Activated CD4-positive, alpha-beta T cell treated with anti-CD3 and anti-CD28 coated beads, Interleukin-2, amount 10 ng/mL, durations not matched to agents 24 days and 14 days (primary cell): ENCODE measurements at regions not wholly inside any gene's neighbourhood (a gene's known extent, or its start where the extent isn't known, plus 50 kb on each side); places are given as distances from the start of the nearest gene placed in this dataset.
"Not testable (repeated sequence)": the region's sequence is repeated elsewhere in the genome, so short reads cannot be mapped to it uniquely, and the experiment has no call there.

ENCODE experiments used
- DNase-seq: peaks from one replicate; pipeline ENCODE4 v3.0.0; 2022
- H3K27ac Mint-ChIP-seq: one replicate; pipeline ENCODE4 v1.8.0; 2022; ENCODE audit warnings: mild to moderate bottlenecking, mixed read lengths
- H3K27me3 Mint-ChIP-seq: one replicate; pipeline ENCODE4 v1.8.0; 2022; ENCODE audit warnings: mixed read lengths
- H3K36me3 Mint-ChIP-seq: one replicate; pipeline ENCODE4 v1.8.0; 2022; ENCODE audit warnings: low read depth, mild to moderate bottlenecking, mixed read lengths
- H3K4me1 Mint-ChIP-seq: one replicate; pipeline ENCODE4 v1.8.0; 2021; ENCODE audit warnings: mixed read lengths
- H3K4me3 Mint-ChIP-seq: one replicate; pipeline ENCODE4 v1.8.0; 2022; ENCODE audit warnings: mild to moderate bottlenecking, moderate library complexity, mixed read lengths
- H3K9me3 Mint-ChIP-seq: one replicate; pipeline ENCODE4 v1.8.0; 2021; ENCODE audit warnings: mixed read lengths
- intact Hi-C: fragments of 100-400 bp; cut with micrococcal nuclease; formaldehyde crosslinking; loops from one replicate; pipeline ENCODE4 v1.15.1; 2023

DNA sequence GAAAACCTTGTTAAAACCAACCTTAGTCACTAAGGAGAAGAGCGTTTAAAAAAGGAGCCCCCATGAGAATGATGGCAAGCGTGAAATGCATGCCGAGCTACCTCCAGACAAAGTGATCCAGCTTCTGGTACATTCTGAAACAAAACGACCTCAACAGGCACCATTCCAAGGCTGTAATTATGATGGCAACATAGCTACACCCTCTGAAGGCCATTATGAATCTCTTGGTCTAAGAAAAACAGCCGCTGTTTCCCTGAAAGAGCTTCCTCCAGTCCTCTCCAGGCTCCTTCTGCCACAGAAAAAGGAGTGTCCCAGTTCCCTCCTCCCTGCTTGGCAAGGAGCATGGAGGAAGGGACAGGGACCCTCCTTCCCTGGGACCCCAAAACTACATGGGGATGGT lies 50.0 kb upstream of the ABLIM1 start:
- Mint-ChIP-seq H3K27ac (no peak overlapping the region), H3K36me3 (no peaks in the 10 kb centered on the region), H3K27me3 (peaks cover 30% of the 10 kb centered on the region), H3K9me3 (no peaks in the 10 kb centered on the region), H3K4me1 (no peaks in the 10 kb centered on the region), H3K4me3 (no peak overlapping the region)
- no peak for DNase-seq
- intact Hi-C loops = no loop called here

- DNase-seq = no peak
- Mint-ChIP-seq H3K36me3 (no peaks in the 10 kb centered on the region), H3K4me1 (no peaks in the 10 kb centered on the region), H3K27ac (no peak overlapping the region), H3K9me3 (no peaks in the 10 kb centered on the region), H3K4me3 (no peak overlapping the region), H3K27me3 (peaks cover 29% of the 10 kb centered on the region)
- intact Hi-C loops = no loop called here
Observed at GRCh38 chr10:114708717-114709335, 50.8 kb upstream of the ABLIM1 start.

- Mint-ChIP-seq H3K9me3 (no peaks in the 10 kb centered on the region), H3K4me1 (no peaks in the 10 kb centered on the region), H3K36me3 (no peaks in the 10 kb centered on the region), H3K27me3 (peaks cover 34% of the 10 kb centered on the region), H3K4me3 (no peak overlapping the region), H3K27ac (no peak overlapping the region)
- intact Hi-C loops = no loop called here
- no peak for DNase-seq
Observed at GRCh38 chr10:114709984-114710383, 51.9 kb upstream of the ABLIM1 start.

DNA sequence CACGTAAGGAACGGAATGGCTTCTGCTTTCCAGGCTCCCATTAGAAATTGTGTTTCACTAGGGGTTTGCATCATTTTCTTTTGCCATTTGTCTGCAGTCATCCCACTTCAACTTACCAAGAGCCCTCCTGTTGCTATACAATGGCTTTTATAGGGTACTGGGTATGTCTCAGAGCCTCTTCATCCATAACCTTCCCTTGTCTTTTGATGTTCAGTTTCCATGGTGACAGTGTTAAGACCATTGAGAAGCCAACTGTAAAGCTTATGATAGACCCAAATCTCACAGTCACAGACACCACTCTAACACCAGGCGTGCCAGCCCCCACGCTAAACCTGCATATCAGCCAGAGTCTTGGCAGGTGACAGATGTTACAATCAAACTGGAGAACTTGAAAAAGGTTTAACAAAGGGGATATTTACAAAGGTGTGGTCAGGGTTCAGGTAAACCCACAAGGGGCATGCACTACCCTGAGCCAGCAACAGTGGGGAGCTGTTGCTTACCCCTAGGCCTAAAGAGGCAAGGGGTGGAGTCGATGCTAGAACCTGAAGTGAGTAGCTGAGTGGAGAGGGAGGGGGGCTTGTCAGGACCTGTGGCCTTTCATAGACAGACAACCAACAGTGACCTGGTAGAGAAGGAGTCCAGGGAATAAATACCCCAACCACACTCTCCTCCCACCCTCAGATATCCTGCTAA lies 53.2 kb upstream of the ABLIM1 start:
- intact Hi-C loops = no loop called here
- Mint-ChIP-seq H3K4me1 (no peaks in the 10 kb centered on the region), H3K4me3 (no peak overlapping the region), H3K27me3 (peaks cover 37% of the 10 kb centered on the region), H3K27ac (no peak overlapping the region), H3K9me3 (no peaks in the 10 kb centered on the region), H3K36me3 (no peaks in the 10 kb centered on the region)
- DNase-seq = no peak

GRCh38 chr10:114711869-114712250 lies 53.8 kb upstream of the ABLIM1 start:
- Mint-ChIP-seq H3K4me1 (no peaks in the 10 kb centered on the region), H3K27me3 (peaks cover 38% of the 10 kb centered on the region), H3K27ac (no peak overlapping the region), H3K36me3 (no peaks in the 10 kb centered on the region), H3K9me3 (no peaks in the 10 kb centered on the region), H3K4me3 (no peak overlapping the region)
- intact Hi-C loops = no loop called here
- no peak for DNase-seq

DNA sequence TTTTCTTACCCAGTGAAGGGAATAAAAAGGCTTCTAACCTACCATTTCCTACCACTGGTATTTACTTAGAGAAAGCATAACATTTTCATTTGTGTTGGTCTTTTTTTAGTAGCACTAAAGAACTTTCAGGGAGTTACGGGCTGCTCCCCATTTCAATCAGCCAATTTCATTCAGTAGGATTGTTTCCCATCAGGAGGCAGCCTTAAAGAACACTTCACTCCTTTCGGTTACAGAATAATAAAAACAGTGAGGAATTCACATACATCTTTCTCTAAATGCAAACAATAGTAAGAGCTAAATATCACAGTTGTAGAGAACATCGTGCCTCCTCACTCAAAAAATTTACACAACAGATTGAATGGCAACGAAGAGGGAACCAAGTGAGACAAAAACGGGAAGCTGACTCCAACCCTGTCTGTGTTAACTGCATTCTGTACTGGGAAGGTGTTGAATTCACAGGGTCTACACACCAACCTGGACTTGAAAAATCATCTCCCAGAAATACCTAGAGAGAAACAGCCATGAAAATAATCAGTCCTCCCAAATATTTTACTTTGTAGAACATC lies 55.5 kb upstream of the ABLIM1 start:
- no peaks in the 10 kb centered on the region for H3K4me1 Mint-ChIP-seq
- no peaks in the 10 kb centered on the region for H3K9me3 Mint-ChIP-seq
- H3K36me3 Mint-ChIP-seq = no peaks in the 10 kb centered on the region
- peaks cover 44% of the 10 kb centered on the region for H3K27me3 Mint-ChIP-seq
- H3K27ac Mint-ChIP-seq = no peak overlapping the region
- intact Hi-C loops = no loop called here
- no peak overlapping the region for H3K4me3 Mint-ChIP-seq
- no peak for DNase-seq

- intact Hi-C loops = no loop called here
- Mint-ChIP-seq H3K4me3 (no peak overlapping the region), H3K36me3 (no peaks in the 10 kb centered on the region), H3K4me1 (no peaks in the 10 kb centered on the region), H3K9me3 (no peaks in the 10 kb centered on the region), H3K27ac (no peak overlapping the region), H3K27me3 (peaks cover 44% of the 10 kb centered on the region)
- no peak for DNase-seq
Observed at GRCh38 chr10:114714281-114714741, 56.2 kb upstream of the ABLIM1 start.

- DNase-seq = no peak
- H3K9me3 Mint-ChIP-seq = no peaks in the 10 kb centered on the region
- H3K27me3 Mint-ChIP-seq = peaks cover 45% of the 10 kb centered on the region
- H3K36me3 Mint-ChIP-seq = no peaks in the 10 kb centered on the region
- intact Hi-C loops = no loop called here
- no peak overlapping the region for H3K27ac Mint-ChIP-seq
- no peak overlapping the region for H3K4me3 Mint-ChIP-seq
- H3K4me1 Mint-ChIP-seq = no peaks in the 10 kb centered on the region
Observed at GRCh38 chr10:114715171-114715670, 57.1 kb upstream of the ABLIM1 start.

DNA sequence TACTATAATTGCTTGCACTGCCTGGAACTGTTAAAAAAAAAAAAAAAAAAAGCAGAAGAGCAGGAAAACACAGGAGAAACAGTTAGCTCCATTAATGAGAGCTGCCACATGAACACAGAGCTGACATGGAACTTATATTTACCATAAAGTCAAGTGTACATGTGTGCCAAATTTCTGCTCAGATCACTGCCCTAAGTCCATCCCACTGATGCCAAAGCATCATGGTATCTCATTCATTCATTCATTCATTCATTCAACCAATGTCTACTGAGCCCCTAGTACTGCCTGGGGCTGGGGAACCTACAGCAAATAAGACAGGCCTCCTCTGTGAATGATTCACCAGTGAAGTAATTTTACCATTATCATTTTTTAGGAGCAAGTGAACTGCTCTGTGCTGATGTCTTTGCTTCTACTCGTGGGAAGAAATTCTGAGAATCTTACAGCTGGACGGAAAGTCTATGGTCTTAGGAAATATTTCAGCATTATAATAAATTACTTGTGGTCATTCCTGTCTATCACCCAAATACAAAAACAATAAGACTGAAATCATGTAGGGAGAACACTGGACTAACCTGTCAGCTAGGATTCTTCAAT lies 58.8 kb upstream of the ABLIM1 start:
- no peaks in the 10 kb centered on the region for H3K9me3 Mint-ChIP-seq
- H3K36me3 Mint-ChIP-seq = no peaks in the 10 kb centered on the region
- no peak for DNase-seq
- H3K27ac Mint-ChIP-seq = no peak overlapping the region
- peaks cover 48% of the 10 kb centered on the region for H3K27me3 Mint-ChIP-seq
- no peak overlapping the region for H3K4me3 Mint-ChIP-seq
- intact Hi-C loops = no loop called here
- H3K4me1 Mint-ChIP-seq = no peaks in the 10 kb centered on the region

- H3K27me3 Mint-ChIP-seq = peaks cover 47% of the 10 kb centered on the region
- H3K9me3 Mint-ChIP-seq, H3K27ac Mint-ChIP-seq, H3K36me3 Mint-ChIP-seq, intact Hi-C loops, DNase-seq, H3K4me1 Mint-ChIP-seq, H3K4me3 Mint-ChIP-seq: not testable (repeated sequence)
Observed at GRCh38 chr10:114717881-114718280, 59.8 kb upstream of the ABLIM1 start.

DNA sequence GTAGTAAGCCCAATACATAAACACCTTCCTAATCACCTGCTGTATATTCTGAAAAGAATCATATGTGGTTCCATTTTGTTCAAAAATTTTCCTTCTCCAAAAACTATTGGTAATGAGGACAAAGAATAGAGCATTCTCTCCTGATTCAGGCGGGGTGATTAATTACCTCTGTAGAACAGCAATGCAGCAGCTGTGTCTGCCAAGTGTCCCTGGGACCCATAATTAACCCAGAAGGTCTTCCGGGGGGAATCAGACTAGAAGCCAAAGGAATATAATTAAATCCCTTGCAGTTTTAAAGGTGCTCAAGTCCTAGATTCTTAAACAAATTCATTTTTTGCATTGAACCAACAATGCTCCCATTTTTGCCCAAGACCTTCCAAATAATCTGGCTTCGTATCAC lies 60.3 kb upstream of the ABLIM1 start:
- Mint-ChIP-seq H3K4me3 (no peak overlapping the region), H3K27me3 (peaks cover 43% of the 10 kb centered on the region), H3K9me3 (no peaks in the 10 kb centered on the region), H3K4me1 (no peaks in the 10 kb centered on the region), H3K27ac (no peak overlapping the region), H3K36me3 (no peaks in the 10 kb centered on the region)
- intact Hi-C loops = no loop called here
- DNase-seq = no peak

DNA sequence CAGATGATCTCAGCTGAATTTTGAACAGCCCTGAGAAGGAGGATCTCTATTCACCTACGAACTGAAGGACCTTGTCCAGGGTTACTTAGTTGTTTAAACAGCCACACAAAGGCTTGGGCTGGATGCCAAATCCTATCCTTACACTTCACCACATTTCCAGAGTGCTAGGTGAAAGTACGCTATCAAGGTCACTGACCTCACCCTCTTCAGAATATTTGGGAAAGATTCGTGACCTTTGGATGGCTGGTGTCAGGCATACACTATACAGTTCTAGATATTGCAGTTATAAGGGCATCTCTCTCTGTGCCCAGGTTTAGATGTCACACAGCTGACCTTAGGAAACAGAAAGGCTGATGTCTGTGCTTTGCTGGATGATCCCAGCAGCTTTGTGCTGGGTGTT lies 61.2 kb upstream of the ABLIM1 start:
- H3K27me3 Mint-ChIP-seq = peaks cover 40% of the 10 kb centered on the region
- no peak overlapping the region for H3K27ac Mint-ChIP-seq
- no peak overlapping the region for H3K4me3 Mint-ChIP-seq
- no peak for DNase-seq
- no peaks in the 10 kb centered on the region for H3K4me1 Mint-ChIP-seq
- intact Hi-C loops = no loop called here
- no peaks in the 10 kb centered on the region for H3K9me3 Mint-ChIP-seq
- no peaks in the 10 kb centered on the region for H3K36me3 Mint-ChIP-seq

DNA sequence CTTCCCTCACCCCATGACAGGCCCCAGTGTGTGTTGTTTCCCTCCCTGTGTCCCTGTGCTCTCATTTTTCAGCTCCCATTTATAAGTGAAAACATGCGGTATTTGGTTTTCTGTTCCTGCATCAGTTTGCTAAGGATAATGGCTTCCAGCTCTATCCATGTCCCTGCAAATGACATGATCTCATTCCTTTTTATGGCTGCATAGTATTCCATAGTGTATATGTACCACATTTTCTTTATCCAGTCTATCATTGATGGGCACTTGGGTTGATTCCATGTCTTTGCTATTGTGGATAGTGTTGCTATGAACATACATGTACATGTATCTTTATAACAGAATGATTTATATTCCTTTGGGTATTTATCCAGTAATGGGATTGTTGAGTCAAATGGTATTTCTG lies 61.9 kb upstream of the ABLIM1 start:
- H3K27ac Mint-ChIP-seq, H3K4me1 Mint-ChIP-seq, DNase-seq, intact Hi-C loops, H3K36me3 Mint-ChIP-seq, H3K4me3 Mint-ChIP-seq, H3K9me3 Mint-ChIP-seq: not testable (repeated sequence)
- H3K27me3 Mint-ChIP-seq = peaks cover 38% of the 10 kb centered on the region

DNA sequence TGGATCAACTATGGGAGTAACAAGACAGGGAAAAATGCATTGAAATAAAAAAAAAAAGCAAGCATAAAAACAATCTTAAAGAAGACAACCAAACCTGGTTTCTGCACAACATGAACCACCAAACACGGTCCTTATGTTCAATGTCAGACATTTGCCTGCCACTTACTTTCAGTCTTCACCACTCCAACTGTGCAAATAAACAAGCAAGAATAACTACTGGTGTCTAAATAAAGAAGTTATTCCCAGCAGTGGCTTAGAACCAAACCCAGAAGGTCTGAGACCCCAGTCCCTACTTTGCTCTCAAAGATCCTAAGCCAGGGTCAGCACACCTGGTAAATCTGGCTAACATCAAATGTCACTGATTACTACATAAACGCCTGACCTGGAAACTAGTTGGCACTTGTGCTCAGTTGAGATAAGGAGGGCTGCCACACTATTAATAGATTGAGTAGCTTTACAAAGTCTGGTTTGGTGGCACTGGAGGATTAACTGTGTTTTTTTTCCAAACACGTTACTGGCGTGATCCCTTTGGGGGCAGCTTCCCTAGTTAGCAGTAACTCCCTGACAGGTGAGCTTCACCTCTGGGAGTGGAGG lies 62.7 kb upstream of the ABLIM1 start:
- DNase-seq = no peak
- no peaks in the 10 kb centered on the region for H3K36me3 Mint-ChIP-seq
- H3K4me3 Mint-ChIP-seq = no peak overlapping the region
- peaks cover 32% of the 10 kb centered on the region for H3K27me3 Mint-ChIP-seq
- no peaks in the 10 kb centered on the region for H3K4me1 Mint-ChIP-seq
- H3K27ac Mint-ChIP-seq = no peak overlapping the region
- intact Hi-C loops = no loop called here
- no peaks in the 10 kb centered on the region for H3K9me3 Mint-ChIP-seq
